PC-3 (cell line): ENCODE measurements at regions not wholly inside any gene's neighbourhood (a gene's known extent, or its start where the extent isn't known, plus 50 kb on each side); places are given as distances from the start of the nearest gene placed in this dataset.

Experiments
- ATAC-seq: fragments of 200-7000 bp; cut with Tn5 transposase; 2 replicates; pipeline ENCODE4 v1.9.1; 2020; ENCODE audit warnings: mild to moderate bottlenecking, moderate library complexity
- BruUV-seq: library from RNA; stranded (reverse); fragments of 400-500 nt; replicated peaks from 2 replicates; lab custom pipeline; 2021; lab: Mats Ljungman, UMichigan
- CTCF ChIA-PET: fragments of 300-600 bp; sonication (Branson Sonifier 250); formaldehyde crosslinking; loops from one replicate; lab custom pipeline; 2022; ENCODE audit warnings: antibody characterized with exemption; lab: Charles Lee
- POLR2A ChIA-PET: fragments of 300-600 bp; sonication (Branson Sonifier 250); formaldehyde crosslinking; loops from one replicate; lab custom pipeline; 2022; ENCODE audit warnings: antibody characterized with exemption; ENCODE audit not compliant: unreplicated experiment; lab: Charles Lee
- DNase-seq: peaks from one replicate; pipeline ENCODE4 v3.0.0-alpha.2; 2015
- H2AFZ ChIP-seq: fragments of 300-600 bp; sonication (generic); 2 replicates; pipeline ENCODE4 v1.6.0; 2016; ENCODE audit warnings: antibody characterized with exemption, low read length
- H3F3A ChIP-seq: fragments of 300-600 bp; sonication (generic); one replicate; pipeline ENCODE4 v1.6.0; 2017; ENCODE audit warnings: antibody characterized with exemption, low read length, control low read depth, mild to moderate bottlenecking; ENCODE audit not compliant: unreplicated experiment
- H3K27ac ChIP-seq: fragments of 300-600 bp; sonication (generic); 2 replicates; pipeline ENCODE4 v1.5.1; 2016; ENCODE audit warnings: mild to moderate bottlenecking, low read length
- H3K27me3 ChIP-seq: fragments of 300-600 bp; sonication (generic); 2 replicates; pipeline ENCODE4 v1.6.1; 2016; ENCODE audit warnings: low read length, mixed read lengths
- H3K36me3 ChIP-seq: fragments of 300-600 bp; sonication (generic); 2 replicates; pipeline ENCODE4 v1.6.1; 2016; ENCODE audit warnings: low read depth, mixed run types, low read length, mixed read lengths
- H3K4me1 ChIP-seq: fragments of 300-600 bp; sonication (generic); 2 replicates; pipeline ENCODE4 v1.5.1; 2016; ENCODE audit warnings: low read length; ENCODE audit not compliant: insufficient read depth
- H3K4me2 ChIP-seq: fragments of 300-600 bp; sonication (generic); 2 replicates; pipeline ENCODE4 v1.6.0; 2016; ENCODE audit warnings: low read length
- H3K4me3 ChIP-seq: fragments of 300-600 bp; sonication (generic); 2 replicates; pipeline ENCODE4 v1.5.1; 2016; ENCODE audit warnings: mild to moderate bottlenecking, low read length, mixed read lengths
- H3K79me2 ChIP-seq: fragments of 300-600 bp; sonication (generic); 2 replicates; pipeline ENCODE4 v1.6.1; 2017; ENCODE audit warnings: low read length, mixed read lengths
- H3K9ac ChIP-seq: fragments of 300-600 bp; sonication (generic); 2 replicates; pipeline ENCODE4 v1.6.0; 2016; ENCODE audit warnings: mild to moderate bottlenecking, low read length
- H3K9me2 ChIP-seq: fragments of 300-600 bp; sonication (generic); replicated peaks from 2 replicates; pipeline ENCODE4 v1.6.1; 2016; ENCODE audit warnings: mixed run types, low read length, mixed read lengths
- H3K9me3 ChIP-seq: fragments of 300-600 bp; sonication (generic); 2 replicates; pipeline ENCODE4 v1.6.1; 2016; ENCODE audit warnings: low read length, mixed read lengths
- H4K20me1 ChIP-seq: fragments of 300-600 bp; sonication (generic); 2 replicates; pipeline ENCODE4 v1.6.1; 2016; ENCODE audit warnings: low read length, mixed read lengths
- EZH2 ChIP-seq: fragments of 300-600 bp; sonication (generic); IDR thresholded peaks from one replicate; pipeline ENCODE4 v1.6.1; 2017; ENCODE audit warnings: antibody characterized with exemption, mild to moderate bottlenecking, low read length; ENCODE audit not compliant: unreplicated experiment
- EZH2phosphoT487 ChIP-seq: fragments of 300-600 bp; sonication (generic); IDR thresholded peaks from 2 replicates; pipeline ENCODE4 v1.6.1; 2018; ENCODE audit warnings: mild to moderate bottlenecking, antibody characterized with exemption, low read length, borderline replicate concordance
- intact Hi-C: fragments of 100-400 bp; cut with micrococcal nuclease; formaldehyde crosslinking; loops from 2 replicates; pipeline ENCODE4 v1.9.0; 2023
- TF ChIP-seq, protein P1 (sequence below): fragments of 300-600 bp; sonication (generic); conservative IDR thresholded peaks from 2 replicates; pipeline ENCODE4 v1.5.1; 2017; ENCODE audit warnings: antibody characterized with exemption, low read depth, mild to moderate bottlenecking, low read length

DNA sequence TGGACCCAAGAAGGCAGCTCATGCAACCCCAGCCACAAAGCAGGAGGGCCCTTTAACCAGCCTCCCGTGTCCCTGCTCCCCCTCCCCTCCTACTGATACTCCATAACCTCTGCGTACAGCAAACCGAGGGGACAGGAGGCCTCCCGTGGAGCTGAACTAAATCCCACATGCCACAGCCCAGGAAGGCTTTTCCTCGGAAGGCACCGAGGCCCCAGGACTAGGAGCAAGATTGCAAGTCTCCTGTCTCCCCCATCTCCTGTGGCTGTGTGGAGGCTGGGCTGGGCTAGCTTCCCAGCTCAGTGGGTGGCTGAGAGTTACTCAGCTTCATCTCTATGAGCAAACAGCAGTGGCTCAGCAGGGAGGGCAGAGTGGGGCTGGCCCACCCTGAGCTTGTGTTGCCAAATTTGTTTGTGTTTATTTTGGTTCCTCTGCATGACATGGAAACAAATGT lies 62.7 kb upstream of the NECTIN1 start:
- H4K20me1 ChIP-seq: no peaks in the 10 kb centered on the region
- ChIA-PET POLR2A (no interaction called here), CTCF (no interaction called here)
- no peak overlapping the region for H3K9ac ChIP-seq
- ATAC-seq: peak; percentile 15; the same call in 1 of the 2 replicates
- no peaks in the 10 kb centered on the region for H3K9me3 ChIP-seq
- H3K9me2 ChIP-seq: no peaks in the 10 kb centered on the region
- peaks cover 41% of the 10 kb centered on the region for H3K27me3 ChIP-seq
- no peak for DNase-seq
- intact Hi-C loops: no loop called here
- no peak overlapping the region for H3K27ac ChIP-seq
- no peaks in the 10 kb centered on the region for H3K4me1 ChIP-seq
- H2AFZ ChIP-seq: no peak overlapping the region
- H3F3A ChIP-seq: no peaks in the 10 kb centered on the region
- no peaks in the 10 kb centered on the region for H3K36me3 ChIP-seq
- TF ChIP-seq EZH2phosphoT487 (no peak), EZH2 (no peak)
- TF ChIP-seq, protein P1, sequence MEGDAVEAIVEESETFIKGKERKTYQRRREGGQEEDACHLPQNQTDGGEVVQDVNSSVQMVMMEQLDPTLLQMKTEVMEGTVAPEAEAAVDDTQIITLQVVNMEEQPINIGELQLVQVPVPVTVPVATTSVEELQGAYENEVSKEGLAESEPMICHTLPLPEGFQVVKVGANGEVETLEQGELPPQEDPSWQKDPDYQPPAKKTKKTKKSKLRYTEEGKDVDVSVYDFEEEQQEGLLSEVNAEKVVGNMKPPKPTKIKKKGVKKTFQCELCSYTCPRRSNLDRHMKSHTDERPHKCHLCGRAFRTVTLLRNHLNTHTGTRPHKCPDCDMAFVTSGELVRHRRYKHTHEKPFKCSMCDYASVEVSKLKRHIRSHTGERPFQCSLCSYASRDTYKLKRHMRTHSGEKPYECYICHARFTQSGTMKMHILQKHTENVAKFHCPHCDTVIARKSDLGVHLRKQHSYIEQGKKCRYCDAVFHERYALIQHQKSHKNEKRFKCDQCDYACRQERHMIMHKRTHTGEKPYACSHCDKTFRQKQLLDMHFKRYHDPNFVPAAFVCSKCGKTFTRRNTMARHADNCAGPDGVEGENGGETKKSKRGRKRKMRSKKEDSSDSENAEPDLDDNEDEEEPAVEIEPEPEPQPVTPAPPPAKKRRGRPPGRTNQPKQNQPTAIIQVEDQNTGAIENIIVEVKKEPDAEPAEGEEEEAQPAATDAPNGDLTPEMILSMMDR: no peak
- no TSS peak for BruUV-seq
- H3K4me2 ChIP-seq: no peak overlapping the region
- no peak overlapping the region for H3K4me3 ChIP-seq
- no peaks in the 10 kb centered on the region for H3K79me2 ChIP-seq

DNA sequence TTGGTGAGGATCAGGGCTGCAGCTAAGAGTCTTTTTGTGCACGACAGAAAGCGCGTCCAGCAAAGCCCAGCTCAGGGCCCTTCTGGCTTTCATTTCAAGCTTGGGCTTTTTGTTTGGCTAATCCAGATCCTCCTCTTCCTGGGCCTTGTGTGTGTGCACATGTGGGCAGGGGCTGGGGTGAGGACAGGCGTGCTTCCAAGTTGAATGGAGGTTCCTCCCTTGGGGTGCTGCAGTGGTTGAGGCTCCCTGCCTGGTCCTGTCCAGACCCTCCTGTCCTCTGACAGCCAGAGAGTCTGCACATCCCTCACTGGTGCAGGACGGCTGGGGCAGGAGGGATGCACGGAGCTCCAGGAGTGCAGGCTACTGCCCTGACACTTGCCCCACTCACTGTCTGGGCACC lies 62.0 kb upstream of the NECTIN1 start:
- POLR2A ChIA-PET: no interaction called here
- H3K36me3 ChIP-seq: no peaks in the 10 kb centered on the region
- intact Hi-C loops: no loop called here
- no peaks in the 10 kb centered on the region for H3K4me1 ChIP-seq
- no peaks in the 10 kb centered on the region for H3F3A ChIP-seq
- TF ChIP-seq, protein P1: no peak
- TF ChIP-seq EZH2phosphoT487 (no peak), EZH2 (no peak)
- no peak for ATAC-seq
- no peak overlapping the region for H2AFZ ChIP-seq
- no peak overlapping the region for H3K9ac ChIP-seq
- H3K27ac ChIP-seq: no peak overlapping the region
- BruUV-seq: no TSS peak
- H3K4me3 ChIP-seq: no peak overlapping the region
- H3K27me3 ChIP-seq: peaks cover 36% of the 10 kb centered on the region
- H3K9me2 ChIP-seq: no peaks in the 10 kb centered on the region
- no peaks in the 10 kb centered on the region for H4K20me1 ChIP-seq
- H3K9me3 ChIP-seq: no peaks in the 10 kb centered on the region
- H3K4me2 ChIP-seq: no peak overlapping the region
- no peak for DNase-seq
- H3K79me2 ChIP-seq: no peaks in the 10 kb centered on the region
- CTCF ChIA-PET: no interaction called here

DNA sequence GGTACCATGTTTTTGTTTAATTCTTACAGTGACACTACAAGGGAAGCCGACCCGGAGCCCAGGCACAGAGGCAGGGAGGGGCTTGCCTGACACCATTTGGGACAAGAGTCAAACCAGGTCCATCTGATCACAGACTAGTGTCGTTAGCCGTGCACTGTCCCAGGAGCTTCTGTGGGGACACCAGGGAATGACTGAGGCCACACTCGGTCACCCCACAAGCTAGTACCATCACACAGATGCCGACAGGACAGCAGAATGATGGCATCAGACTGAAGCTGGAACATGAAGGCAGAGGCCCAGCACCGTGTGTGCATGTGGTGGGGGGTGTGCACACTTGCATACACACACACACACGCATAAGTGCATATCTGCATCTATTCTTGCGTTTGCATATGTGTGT lies 61.5 kb upstream of the NECTIN1 start:
- Histone ChIP-seq H3K4me1 (no peaks in the 10 kb centered on the region), H2AFZ (no peak overlapping the region), H3K79me2 (no peaks in the 10 kb centered on the region), H3F3A (no peaks in the 10 kb centered on the region), H3K9me2 (no peaks in the 10 kb centered on the region), H3K27ac (no peak overlapping the region), H3K4me3 (no peak overlapping the region), H3K9ac (no peak overlapping the region), H3K27me3 (peaks cover 40% of the 10 kb centered on the region), H3K9me3 (no peaks in the 10 kb centered on the region), H3K4me2 (no peak overlapping the region), H3K36me3 (no peaks in the 10 kb centered on the region), H4K20me1 (no peaks in the 10 kb centered on the region)
- no TSS peak for BruUV-seq
- TF ChIP-seq, protein P1: no peak
- no peak for TF ChIP-seq EZH2
- ATAC-seq (no peak), DNase-seq (no peak)
- CTCF ChIA-PET: no interaction called here
- POLR2A ChIA-PET: no interaction called here
- intact Hi-C loops: no loop called here
